HCT116 (cell line): ENCODE measurements at regions not wholly inside any gene's neighbourhood (a gene's known extent, or its start where the extent isn't known, plus 50 kb on each side); places are given as distances from the start of the nearest gene placed in this dataset.

Source experiments
- ATAC-seq: fragments of 200-7000 bp; cut with Tn5 transposase; 2 replicates; pipeline ENCODE4 v1.9.1; 2020; ENCODE audit warnings: mild to moderate bottlenecking, moderate library complexity
- BruUV-seq: library from RNA; stranded (reverse); fragments of 400-500 nt; replicated peaks from 2 replicates; lab custom pipeline; 2021; lab: Mats Ljungman, UMichigan
- CTCF ChIA-PET: fragments of 300-600 bp; sonication (Branson Sonifier 250); formaldehyde crosslinking; loops from one replicate; lab custom pipeline; 2021; ENCODE audit warnings: antibody characterized with exemption; lab: Charles Lee
- POLR2A ChIA-PET: fragments of 300-600, 350-600 bp; sonication (Branson Sonifier 250); formaldehyde crosslinking; loops from one replicate; lab custom pipeline; 2021; ENCODE audit warnings: antibody characterized with exemption; lab: Charles Lee
- RAD21 ChIA-PET, 2 experiments: fragments of 300-600 bp; sonication (Branson Sonifier 250); formaldehyde crosslinking; loops; one replicate each; lab custom pipeline; 2023; ENCODE audit warnings: low total read pairs in 2 of 2; ENCODE audit not compliant: uncharacterized antibody in 2 of 2, unreplicated experiment in 2 of 2, low non-redundant PET in 1 of 2; lab: Charles Lee
- DNase-seq: peaks from one replicate; pipeline ENCODE4 v3.0.0-alpha.2; 2010; ENCODE audit warnings: low read depth, low spot score
- H2AFZ ChIP-seq: fragments of 200-600 bp; shearing (Covaris generic), sonication (generic); 2 replicates; pipeline ENCODE4 v1.6.1; 2017; ENCODE audit warnings: low read depth, mixed run types, mixed read lengths, antibody characterized with exemption, low read length; ENCODE audit not compliant: poor library complexity, severe bottlenecking
- H3K27ac ChIP-seq: 2 replicates; pipeline ENCODE4 v1.5.1; 2012; ENCODE audit warnings: low read depth, low read length
- H3K27me3 ChIP-seq: fragments of 200-600 bp; sonication (generic); 2 replicates; pipeline ENCODE4 v1.6.1; 2016; ENCODE audit warnings: mixed run types, low read length, mixed read lengths; ENCODE audit not compliant: insufficient read depth
- H3K36me3 ChIP-seq, 2 experiments: fragments of 200-500 bp in 1 of 2; fragments of 200-600 bp in 1 of 2; sonication (Bioruptor generic) in 1 of 2; sonication (generic) in 1 of 2; 2 replicates each; pipeline versions ENCODE4 v1.5.1 to v1.6.1; 2014 to 2016; ENCODE audit warnings: low read length in 2 of 2, inconsistent platforms in 1 of 2, mixed read lengths in 1 of 2, mixed run types in 1 of 2; ENCODE audit not compliant: insufficient read depth in 2 of 2, control insufficient read depth in 1 of 2
- H3K4me1 ChIP-seq, 2 experiments: fragments of 200-600 bp in 1 of 2; sonication (generic) in 1 of 2; 2 replicates each; pipeline versions ENCODE4 v1.5.1 to v1.6.1; 2012 to 2017; ENCODE audit warnings: low read length in 2 of 2, inconsistent platforms in 1 of 2, mild to moderate bottlenecking in 1 of 2, mixed read lengths in 1 of 2, mixed run types in 1 of 2, moderate library complexity in 1 of 2; ENCODE audit not compliant: insufficient read depth in 2 of 2, control insufficient read depth in 1 of 2
- H3K4me2 ChIP-seq: fragments of 200-600 bp; sonication (generic); 2 replicates; pipeline ENCODE4 v1.6.1; 2017; ENCODE audit warnings: mixed run types, low read length, mixed read lengths
- H3K4me3 ChIP-seq, 2 experiments: fragments of 200-600 bp in 1 of 2; sonication (generic) in 1 of 2; replicated peaks in 1 of 2; 2 replicates each; pipeline ENCODE4 v1.5.1; 2011 to 2016; ENCODE audit warnings: low read length in 2 of 2, control low read depth in 1 of 2, low read depth in 1 of 2, mild to moderate bottlenecking in 1 of 2, mixed read lengths in 1 of 2, mixed run types in 1 of 2
- H3K79me2 ChIP-seq: fragments of 200-600 bp; sonication (generic); 2 replicates; pipeline ENCODE4 v1.6.1; 2017; ENCODE audit warnings: mild to moderate bottlenecking, mixed run types, low read length, moderate library complexity, mixed read lengths; ENCODE audit not compliant: insufficient read depth
- H3K9ac ChIP-seq: fragments of 200-600 bp; sonication (generic); 2 replicates; pipeline ENCODE4 v1.6.1; 2016; ENCODE audit warnings: low read length, mixed read lengths
- H3K9me2 ChIP-seq: fragments of 200-600 bp; sonication (generic), shearing (Covaris generic); 2 replicates; pipeline ENCODE4 v1.6.1; 2017; ENCODE audit warnings: mixed run types, mild to moderate bottlenecking, moderate library complexity; ENCODE audit not compliant: insufficient read depth
- H3K9me3 ChIP-seq, 2 experiments: fragments of 200-500 bp in 1 of 2; fragments of 200-600 bp in 1 of 2; sonication (Bioruptor generic) in 1 of 2; sonication (generic) in 1 of 2; 2 replicates each; pipeline ENCODE4 v1.6.1; 2014 to 2017; ENCODE audit warnings: low read length in 2 of 2, mixed read lengths in 2 of 2, inconsistent platforms in 1 of 2, low read depth in 1 of 2, mild to moderate bottlenecking in 1 of 2, mixed run types in 1 of 2, moderate library complexity in 1 of 2; ENCODE audit not compliant: control insufficient read depth in 1 of 2, insufficient read depth in 1 of 2
- H4K20me1 ChIP-seq: fragments of 200-600 bp; sonication (generic), shearing (Covaris generic); 2 replicates; pipeline ENCODE4 v1.6.1; 2017; ENCODE audit warnings: mixed run types, mild to moderate bottlenecking, moderate library complexity; ENCODE audit not compliant: insufficient read depth
- CBX3 ChIP-seq: IDR thresholded peaks from 2 replicates; pipeline ENCODE4 v1.6.1; 2012; ENCODE audit warnings: low read depth
- JUND ChIP-seq: IDR thresholded peaks from 2 replicates; pipeline ENCODE4 v1.6.1; 2012
- SIN3A ChIP-seq: IDR thresholded peaks from 2 replicates; pipeline ENCODE4 v1.6.1; 2012; ENCODE audit warnings: low read depth
- TCF7L2 ChIP-seq: IDR thresholded peaks from 2 replicates; pipeline ENCODE4 v1.7.0; 2011; ENCODE audit warnings: borderline replicate concordance, inconsistent platforms; ENCODE audit not compliant: insufficient read depth, insufficient read length; ENCODE audit errors: extremely low read depth
- ZBTB33 ChIP-seq: IDR thresholded peaks from 2 replicates; pipeline ENCODE4 v1.6.1; 2011; ENCODE audit warnings: mild to moderate bottlenecking, low read length, moderate library complexity; ENCODE audit not compliant: insufficient replicate concordance; ENCODE audit errors: extremely low read depth
- ZFX ChIP-seq: fragments of 450-650 bp; IDR thresholded peaks from 2 replicates; pipeline ENCODE4 v1.6.1; 2017
- intact Hi-C: fragments of 100-400 bp; cut with micrococcal nuclease; formaldehyde crosslinking; loops from 2 replicates; pipeline ENCODE4 v1.10.0; 2022

- no peak for TF ChIP-seq SIN3A
- ATAC-seq (no peak), DNase-seq (no peak)
- POLR2A ChIA-PET = no interaction called here
- no peak overlapping the region for H3K9ac ChIP-seq
- H3K9me2 ChIP-seq = no peaks in the 10 kb centered on the region; the same call in 1 of the 2 replicates
- no peaks in the 10 kb centered on the region for H3K4me1 ChIP-seq
- H4K20me1 ChIP-seq = no peaks in the 10 kb centered on the region
- no TSS peak for BruUV-seq
- no peaks in the 10 kb centered on the region for H3K27me3 ChIP-seq
- CTCF ChIA-PET = interaction anchor here (1.5 kb wide), 1 partner anchor 9 kb away, joined by 3 read pairs; no protein-coding TSS in a partner anchor
- no peaks in the 10 kb centered on the region for H3K9me3 ChIP-seq
- H3K36me3 ChIP-seq = no peaks in the 10 kb centered on the region
- no peak overlapping the region for H2AFZ ChIP-seq
- RAD21 ChIA-PET = no interaction called here
- H3K79me2 ChIP-seq = no peaks in the 10 kb centered on the region
- no peak overlapping the region for H3K4me2 ChIP-seq
- H3K4me3 ChIP-seq = no peak overlapping the region
- H3K27ac ChIP-seq = no peak overlapping the region
- intact Hi-C loops = no loop called here
These were observed 927.1 kb downstream of the NR2F1-AS1 start for GRCh38 chr5:92653730-92654461.

DNA sequence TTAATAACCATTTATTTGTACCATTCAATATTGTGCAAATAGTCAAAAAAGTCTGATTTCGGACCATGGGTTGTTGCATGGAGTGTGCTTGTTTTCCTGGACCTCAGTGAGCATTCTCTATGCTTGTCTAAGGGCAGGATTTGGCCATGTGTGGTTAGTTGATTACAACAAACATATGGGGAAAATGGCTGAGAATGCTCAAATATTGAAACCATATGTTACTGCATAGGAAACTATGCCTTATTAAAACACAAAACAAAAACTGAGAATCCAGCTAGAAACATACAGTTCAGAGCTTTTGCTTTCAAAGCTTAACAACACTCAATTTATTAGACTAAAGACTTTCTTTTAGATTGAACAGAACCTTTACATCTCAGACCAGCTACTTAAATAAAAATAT lies 928.3 kb downstream of the NR2F1-AS1 start:
- H3K27ac ChIP-seq = no peak overlapping the region
- no peak for TF ChIP-seq ZFX
- TF ChIP-seq CBX3 = no peak
- no peak for TF ChIP-seq TCF7L2
- no peak for TF ChIP-seq JUND
- no peak for TF ChIP-seq ZBTB33

More for the DNA sequence above, 928.3 kb downstream of the NR2F1-AS1 start:
- Histone ChIP-seq H3K79me2 (no peaks in the 10 kb centered on the region), H3K4me1 (no peaks in the 10 kb centered on the region), H3K9ac (no peak overlapping the region), H3K4me3 (no peak overlapping the region), H3K9me3 (no peaks in the 10 kb centered on the region), H3K36me3 (no peaks in the 10 kb centered on the region), H2AFZ (no peak overlapping the region), H3K27me3 (no peaks in the 10 kb centered on the region), H3K9me2 (no peaks in the 10 kb centered on the region; the same call in 1 of the 2 replicates), H3K4me2 (no peak overlapping the region), H4K20me1 (no peaks in the 10 kb centered on the region)
- no peak for ATAC-seq
- intact Hi-C loops = no loop called here
- ChIA-PET CTCF (interaction anchor here (1.5 kb wide), 1 partner anchor 10 kb away, joined by 3 read pairs; no protein-coding TSS in a partner anchor), POLR2A (interaction anchor here (0.6 kb wide), 1 partner anchor 10 kb away, joined by 3 read pairs; no protein-coding TSS in a partner anchor), RAD21 (no interaction called here)
- no TSS peak for BruUV-seq
- no peak for DNase-seq
